HG03432 (cell line): ENCODE measurements at regions not wholly inside any gene's neighbourhood (a gene's known extent, or its start where the extent isn't known, plus 50 kb on each side); places are given as distances from the start of the nearest gene placed in this dataset.

Source experiments
- ATAC-seq: cut with Tn5 transposase; IDR thresholded peaks from one replicate; pipeline ENCODE4 v1.9.1; 2021; ENCODE audit warnings: mild to moderate bottlenecking, moderate library complexity; ENCODE audit not compliant: unreplicated experiment

DNA sequence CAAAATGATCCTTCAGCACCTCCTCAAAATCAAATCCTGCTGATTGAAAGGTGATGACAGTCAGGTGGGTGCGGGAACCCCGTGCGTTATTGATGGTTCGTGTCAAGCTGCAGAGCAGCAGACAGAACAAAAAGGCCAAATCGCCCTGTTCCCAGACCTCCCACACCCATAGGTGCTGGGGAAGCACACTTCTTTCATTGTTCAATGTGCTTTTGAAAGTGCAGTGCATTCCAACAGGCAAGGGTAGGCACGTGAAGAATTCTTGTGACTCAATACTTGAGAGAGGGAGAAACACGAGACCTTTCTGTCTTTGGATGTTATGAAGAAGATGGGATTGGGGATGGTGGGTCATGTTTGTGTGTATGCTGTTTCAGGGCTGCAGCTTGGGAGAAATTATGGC lies 514.0 kb downstream of the MCTP2 start:
- no peak for ATAC-seq

DNA sequence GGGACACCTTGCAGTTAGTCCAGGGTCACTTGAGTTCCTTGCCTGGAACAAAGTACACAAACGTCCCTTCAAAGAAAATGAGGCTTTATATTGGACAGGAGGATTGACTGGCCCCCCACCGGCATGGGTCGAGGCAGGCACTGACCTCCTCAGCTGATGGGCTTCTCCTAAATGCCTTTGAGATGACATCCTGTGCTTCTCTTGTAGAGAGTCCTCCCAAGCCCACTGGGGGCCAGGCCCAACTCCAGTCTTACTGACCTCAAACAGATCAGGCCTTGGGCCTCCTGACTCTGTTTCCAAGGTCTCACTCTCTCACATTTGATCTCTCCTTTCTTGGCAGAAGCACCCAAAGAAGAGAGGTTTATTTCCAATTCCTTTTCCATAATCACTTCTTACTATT lies 516.1 kb downstream of the MCTP2 start:
- ATAC-seq, result no peak

DNA sequence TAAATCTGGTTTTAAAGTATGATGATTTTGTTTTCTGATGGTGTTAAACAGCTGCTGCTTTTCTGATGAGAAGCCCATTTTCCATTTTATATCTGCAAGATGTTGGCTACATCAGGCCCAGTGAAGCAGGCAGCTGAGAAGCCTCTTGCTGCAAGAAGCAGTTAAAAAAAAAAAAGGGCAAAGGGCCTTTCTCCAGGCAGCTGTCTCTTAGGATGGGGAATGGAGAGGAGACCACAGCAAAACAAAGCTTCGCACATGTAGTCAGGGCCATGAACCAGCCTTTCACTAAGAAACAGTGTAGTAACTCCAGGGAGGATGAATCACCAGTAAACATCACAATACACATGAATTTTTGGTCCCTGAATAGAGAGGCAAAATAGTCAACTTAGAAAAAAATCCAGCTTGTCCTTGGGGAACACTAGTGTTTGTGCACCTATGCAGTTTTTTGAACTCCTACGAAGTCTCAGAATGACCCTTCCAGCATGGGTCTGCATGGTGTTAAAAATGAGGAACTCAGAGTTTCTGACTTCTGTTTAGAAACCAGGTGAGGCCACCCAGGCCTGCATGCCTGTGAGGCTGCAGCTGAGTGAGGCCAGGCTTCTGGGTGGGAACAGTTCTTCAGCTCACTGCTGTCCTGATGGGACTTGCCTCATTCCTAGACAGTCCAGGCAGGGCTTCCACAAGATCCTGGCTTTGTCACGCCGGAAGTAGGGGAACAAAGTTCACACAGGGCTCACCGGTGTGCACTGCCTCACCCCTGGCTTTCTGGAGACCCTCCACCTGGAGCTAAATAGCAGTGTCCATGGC lies 518.7 kb downstream of the MCTP2 start:
- peak; percentile 81 for ATAC-seq

DNA sequence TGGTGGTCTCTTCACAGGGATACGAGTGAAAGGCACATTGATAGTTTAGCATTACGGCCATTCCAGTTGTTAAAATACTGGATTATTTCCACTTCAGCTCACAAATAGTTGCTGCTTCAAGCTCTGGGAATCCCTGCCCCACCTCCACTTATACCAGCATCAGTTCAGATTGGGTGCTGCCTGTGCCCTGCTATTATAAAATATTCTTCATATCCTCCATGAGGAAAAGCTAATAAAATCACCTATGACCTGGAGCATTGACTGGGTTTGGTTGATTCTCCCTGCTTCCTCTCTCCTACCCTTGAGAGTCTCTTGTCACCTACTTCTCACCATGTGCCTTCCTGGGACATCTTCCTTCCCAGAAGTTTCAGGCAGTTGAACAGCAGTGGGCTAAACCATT lies 529.0 kb downstream of the MCTP2 start:
- ATAC-seq, result no peak

DNA sequence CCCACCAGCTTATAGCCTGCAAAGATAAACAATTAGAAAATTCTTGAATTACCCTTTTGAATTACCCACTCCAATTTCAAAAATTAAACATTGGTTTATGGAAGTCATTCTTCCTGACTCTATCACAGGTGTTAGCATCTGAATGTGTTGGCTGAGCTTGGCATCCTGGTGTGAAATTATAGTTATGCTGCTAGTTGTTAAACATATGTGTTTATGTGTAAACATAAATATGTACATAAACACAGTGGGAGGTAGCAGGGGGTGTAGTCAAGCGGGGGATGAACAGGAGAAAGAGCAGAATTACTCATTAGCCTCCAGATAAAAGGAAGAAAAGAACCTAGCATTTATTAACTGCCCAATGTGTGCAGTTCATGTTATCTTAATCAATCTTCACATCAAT lies 530.2 kb downstream of the MCTP2 start:
- no peak for ATAC-seq

DNA sequence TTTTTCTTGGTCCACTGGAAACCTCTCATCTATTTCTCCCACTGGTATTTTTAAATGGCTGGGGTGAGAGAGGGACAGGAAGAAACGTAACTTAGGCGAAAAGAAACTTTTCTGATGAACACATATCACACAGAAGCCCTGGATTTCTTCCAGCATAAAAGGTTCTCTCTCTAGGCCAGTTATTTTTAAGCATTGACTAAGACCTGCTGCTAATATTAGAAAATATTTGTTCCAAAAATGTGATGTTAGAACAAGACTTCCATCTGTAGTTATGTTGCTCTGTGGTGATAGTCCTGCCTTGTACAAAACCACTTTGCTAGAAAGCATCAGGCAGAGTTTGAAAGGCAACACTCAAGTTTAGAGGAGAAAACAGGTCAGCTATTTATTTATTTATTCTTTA lies 537.7 kb downstream of the MCTP2 start:
- ATAC-seq, result no peak

DNA sequence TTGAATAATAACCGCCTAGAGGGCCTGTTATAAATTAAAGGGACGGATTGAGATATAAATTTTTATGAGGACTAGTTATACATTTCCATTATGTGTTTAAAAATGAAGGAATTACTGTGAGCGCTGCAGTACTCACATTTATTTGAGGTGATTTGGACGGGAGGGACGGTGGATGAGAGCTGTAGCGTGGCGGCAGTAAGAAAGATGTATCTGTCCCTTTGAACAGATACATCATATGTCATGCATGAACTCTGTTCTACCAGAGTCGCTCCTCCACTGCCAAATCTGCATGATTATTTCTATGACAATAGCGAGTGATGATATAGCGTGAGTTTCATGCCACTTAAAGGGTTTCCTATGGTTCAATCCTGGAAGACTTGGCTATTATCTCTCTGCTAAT lies 538.8 kb downstream of the MCTP2 start:
- ATAC-seq, result no peak

DNA sequence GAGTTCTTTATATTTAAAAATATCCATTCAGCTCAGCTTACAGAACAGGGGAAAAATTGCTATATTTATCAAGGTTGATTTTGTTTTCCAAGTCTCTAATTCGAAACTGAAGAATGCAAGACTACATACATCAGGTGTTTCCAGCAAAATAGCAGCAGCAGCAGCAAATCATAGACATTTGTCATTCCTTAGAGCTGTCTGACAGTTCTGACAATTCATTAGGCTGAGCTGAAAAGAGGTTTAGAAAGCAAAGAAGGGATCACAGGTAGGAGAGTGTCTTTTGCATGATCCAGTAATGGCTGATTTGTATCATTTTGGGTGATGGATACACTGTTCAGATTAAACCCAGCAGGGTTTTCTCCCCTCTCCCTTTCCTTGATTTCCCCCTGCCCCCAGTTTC lies 545.7 kb downstream of the MCTP2 start:
- no peak for ATAC-seq

DNA sequence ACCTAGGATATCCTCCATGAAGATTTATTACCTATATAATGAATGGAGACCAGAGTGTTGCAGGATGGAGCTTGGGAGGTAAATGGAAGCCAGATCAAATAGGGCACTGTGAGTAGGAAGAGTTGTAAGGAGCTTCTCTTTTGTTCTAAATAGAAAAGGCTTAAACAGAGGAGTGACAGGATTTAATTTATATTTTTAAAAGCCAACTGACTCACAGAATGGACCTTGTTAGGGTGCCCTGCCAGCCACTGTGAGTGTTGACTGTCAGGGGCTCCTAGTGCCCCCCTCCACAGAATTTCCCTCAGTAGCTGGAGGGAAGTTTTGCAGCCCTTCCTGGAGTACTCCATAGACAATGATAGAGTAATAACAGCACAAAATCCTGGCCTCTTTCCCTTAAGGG lies 547.5 kb downstream of the MCTP2 start:
- ATAC-seq, result no peak

DNA sequence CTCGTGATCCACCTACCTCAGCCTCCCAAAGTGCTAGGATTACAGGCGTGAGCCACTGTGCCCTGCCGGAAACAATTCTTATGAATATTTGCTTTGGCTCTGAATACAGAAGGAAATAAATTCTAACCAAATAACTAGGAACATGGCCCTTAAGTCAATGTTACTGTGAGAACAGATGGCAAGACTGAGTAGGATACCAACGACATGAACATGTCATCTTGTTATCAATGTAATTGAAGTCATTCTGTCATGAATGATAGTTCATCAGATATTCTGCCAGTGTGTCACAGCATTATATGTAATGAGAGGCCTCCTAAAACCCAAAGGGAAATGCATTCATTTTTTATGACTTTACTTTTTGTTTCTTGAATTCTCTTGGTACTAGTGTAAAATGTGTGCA lies 548.8 kb downstream of the MCTP2 start:
- ATAC-seq, result no peak

DNA sequence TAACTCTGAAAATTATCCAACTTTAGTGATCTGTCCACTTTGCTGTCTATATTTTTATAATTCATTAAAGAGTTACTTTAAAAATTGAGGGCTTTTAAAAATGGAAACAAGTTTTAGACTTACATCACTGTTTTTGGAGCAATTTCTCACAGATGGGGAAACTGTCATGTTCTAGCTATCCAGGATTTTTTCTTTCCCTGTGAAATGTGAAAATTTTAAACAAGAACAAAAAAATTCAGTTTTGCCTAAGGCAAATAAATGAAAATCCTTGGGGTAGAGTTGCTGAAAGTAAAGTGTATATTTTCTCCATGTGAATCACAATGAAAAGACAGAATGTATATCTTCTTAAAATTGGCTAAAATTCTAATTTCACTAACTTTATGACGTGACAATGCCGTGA lies 553.7 kb downstream of the MCTP2 start:
- no peak for ATAC-seq

DNA sequence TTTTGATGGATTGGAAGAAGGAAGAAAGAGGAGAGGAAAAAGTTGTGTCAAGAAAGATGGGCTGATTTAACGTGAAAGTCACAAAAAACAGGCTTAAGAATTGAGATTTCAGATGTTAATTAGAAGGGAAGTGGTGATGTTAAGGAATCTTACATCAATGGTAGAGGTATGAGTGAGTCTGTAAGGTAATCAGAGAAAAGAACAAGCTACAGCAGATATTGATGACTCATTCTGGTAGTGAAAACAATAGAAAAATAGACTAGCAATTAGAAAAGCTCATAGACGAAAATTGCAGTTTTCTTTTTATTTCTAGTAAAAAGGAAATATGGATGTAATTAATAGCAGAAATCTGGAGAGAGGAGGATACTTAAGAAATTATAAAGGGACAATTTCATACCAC lies 559.6 kb downstream of the MCTP2 start:
- no peak for ATAC-seq

DNA sequence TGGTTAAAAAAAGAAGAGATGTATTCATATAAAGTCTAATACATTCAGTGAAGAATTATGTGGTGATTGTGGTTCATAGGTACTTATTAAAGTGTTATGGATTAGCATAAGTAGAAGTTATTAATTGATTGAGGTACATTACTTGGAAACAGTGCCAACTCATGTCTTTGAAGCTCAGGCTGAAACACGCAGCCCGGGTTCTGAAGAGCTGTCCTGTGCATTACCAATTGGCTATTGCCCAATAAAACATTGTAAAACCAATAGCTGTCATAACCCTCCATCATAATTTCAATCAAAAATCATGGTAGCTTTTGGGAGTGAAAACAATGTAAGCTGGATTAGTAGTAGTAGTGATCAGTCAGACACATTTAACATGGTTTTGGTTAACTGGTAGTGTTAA lies 560.1 kb downstream of the MCTP2 start:
- no peak for ATAC-seq

DNA sequence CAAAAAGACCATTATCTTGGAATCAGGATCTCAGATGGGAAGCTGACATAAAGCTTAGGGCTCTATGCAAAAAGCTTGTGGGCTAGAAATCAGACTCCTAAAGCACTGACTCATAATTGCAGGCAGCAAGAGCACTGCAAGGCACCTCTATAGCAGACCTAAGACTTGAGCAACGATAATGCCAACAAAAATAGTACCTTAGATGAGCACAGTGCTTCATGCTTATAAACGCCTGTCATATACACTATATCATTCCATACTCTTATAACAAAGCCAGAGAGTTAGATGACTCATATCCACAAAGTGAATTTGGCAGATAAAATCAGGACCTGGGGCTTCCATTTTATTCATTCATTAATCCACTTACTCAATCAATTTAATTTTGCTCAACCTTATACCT lies 560.8 kb downstream of the MCTP2 start:
- ATAC-seq, result no peak

DNA sequence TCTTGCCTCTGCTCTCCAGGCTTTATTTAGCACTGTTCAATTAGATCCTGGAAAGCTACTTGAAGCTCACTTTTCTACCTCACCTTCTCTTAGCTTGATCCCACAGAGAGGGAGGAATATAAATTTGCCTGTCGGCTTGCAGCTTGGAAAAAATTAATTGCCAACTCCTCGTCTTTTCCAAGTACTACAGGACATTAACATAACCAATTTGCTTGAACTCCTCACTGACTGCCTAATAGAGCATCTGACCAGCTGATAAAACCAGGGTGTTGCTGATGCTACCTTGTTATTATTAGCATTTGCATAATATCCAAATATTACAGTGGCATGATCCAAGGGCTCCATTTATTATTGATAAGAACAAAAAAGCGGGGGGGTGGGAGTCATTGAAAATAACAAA lies 561.8 kb downstream of the MCTP2 start:
- ATAC-seq, result no peak

DNA sequence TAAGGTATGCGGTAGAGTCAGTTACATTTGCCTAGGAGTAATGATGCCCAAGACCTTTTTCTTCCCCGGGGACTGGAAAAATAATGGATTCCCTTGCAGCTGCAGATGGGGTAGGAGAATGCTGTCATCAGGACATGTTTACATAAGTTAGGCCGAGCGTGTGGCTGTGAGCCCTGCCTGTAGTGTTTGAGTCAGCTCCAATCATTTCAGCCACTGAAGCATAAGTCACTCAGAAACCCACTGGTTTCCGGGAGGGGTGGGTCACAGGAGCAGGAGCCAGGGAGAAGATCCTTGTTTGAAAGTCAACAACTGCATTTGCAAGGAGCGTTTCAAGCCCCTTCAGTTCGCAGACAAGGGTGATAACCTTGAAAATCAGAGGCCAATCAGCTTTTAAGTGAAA lies 562.3 kb downstream of the MCTP2 start:
- ATAC-seq, result no peak

DNA sequence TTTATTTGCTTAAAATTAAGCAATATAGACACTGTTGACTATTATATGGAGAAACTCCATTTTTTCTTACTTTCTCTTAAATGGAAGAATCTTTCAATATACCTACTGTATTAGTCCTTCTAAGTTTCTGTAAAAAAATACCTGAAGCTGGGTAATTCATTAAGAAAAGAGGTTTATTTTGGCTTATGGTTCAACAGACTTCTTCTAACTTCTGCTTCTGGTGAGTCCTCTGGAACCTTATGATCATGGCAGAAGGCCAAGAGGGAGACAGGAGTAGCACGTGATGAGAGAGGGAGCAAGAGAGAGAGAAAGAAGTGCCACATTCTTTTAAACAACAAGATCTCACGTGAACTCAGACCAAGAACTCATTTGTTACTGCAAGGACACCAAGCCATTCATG lies 573.3 kb downstream of the MCTP2 start:
- no peak for ATAC-seq

DNA sequence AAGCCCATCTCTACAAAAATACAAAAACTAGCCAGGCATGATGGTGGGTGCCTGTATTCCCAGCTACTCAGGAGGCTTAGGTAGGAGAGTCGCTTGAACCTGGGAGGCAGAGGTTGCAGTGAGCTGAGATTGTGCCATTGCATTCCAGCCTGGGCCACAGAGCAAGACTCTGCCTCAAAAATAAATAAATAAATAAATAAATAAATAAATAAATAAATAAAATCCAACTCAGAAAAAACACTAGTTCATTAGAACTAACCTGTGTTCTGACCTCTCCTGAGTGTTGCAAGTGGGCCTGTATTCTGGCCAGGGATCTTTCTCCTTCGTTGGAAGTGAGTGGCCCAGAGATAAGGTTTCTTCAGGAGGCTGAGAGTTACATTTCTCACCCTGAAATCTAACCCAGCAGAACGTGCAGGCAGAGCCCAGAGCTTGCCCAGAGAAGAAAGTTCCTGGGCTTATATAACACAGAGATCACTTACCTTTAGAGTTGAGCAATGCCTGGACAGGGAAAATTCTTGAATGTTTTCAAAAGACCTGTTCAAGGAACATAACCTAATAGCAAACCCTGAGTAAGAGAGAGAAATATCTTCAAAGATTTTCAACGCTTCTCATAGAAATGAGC lies 583.9 kb downstream of the MCTP2 start:
- ATAC-seq, result no peak

DNA sequence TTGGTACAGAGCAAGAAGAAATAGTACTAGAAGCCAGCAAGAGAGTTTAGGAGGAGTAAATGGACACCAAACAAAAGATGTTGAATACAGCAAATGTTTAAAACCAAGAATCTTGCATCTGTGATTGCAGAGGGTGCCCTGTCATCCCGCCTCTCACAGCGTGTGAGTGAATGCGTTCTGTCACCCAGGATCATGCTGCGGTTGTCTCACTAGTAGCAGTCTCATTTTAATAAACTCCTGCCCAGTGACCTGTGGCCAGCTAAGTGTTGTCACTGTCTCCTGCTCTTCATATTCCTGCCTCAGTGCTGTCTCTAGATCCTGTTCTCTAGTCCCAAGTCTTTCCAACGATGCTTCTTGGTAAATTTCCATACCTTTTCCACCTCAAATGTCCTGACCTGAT lies 584.6 kb downstream of the MCTP2 start:
- ATAC-seq, result no peak

DNA sequence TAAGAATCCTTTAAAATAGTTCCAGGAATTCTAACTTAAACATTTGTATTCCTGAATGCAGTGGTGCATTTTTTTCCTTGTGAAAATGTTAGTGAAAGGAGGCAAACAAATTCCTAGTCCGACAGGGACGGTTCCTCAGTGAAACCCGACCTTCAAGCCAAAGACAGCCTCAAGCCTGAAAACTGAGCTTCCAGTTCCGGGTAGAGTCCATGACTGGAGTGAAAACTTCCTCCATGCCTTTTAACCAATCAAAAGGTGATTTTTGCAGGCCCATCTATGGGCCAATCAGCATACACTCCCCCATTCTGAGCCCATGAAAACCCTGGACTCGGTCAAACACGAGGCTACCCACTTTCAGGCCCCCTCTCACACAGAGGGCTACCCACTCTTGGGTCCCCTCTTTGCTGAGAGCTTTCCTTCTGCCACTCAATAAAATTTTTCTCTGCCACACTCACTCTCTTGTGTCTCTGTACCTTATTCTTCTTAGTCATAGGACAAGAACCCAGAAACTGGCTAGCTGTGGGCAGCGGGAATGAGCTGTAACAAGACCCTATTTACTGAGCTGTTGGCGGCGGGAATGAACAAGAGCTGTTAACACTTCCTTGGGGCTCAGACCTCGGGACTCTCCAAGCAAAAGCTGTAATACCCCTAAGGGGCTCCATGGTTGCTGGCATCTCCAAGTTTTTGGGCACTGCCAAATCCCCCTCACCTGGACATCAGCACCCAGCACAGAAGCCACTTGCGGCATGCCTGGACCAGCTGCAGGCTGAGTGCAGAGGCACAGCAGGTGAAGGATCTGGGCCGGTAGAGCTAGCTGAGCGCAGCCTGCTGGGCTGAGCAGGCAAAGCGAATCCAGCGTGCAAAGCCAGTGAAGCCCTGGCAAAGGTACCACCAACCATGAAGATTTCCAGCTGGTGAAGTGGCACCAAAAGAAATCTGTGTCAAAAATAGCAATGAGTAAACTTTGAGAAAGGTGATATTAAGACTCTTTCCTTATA lies 598.8 kb downstream of the MCTP2 start:
- ATAC-seq, result no peak

DNA sequence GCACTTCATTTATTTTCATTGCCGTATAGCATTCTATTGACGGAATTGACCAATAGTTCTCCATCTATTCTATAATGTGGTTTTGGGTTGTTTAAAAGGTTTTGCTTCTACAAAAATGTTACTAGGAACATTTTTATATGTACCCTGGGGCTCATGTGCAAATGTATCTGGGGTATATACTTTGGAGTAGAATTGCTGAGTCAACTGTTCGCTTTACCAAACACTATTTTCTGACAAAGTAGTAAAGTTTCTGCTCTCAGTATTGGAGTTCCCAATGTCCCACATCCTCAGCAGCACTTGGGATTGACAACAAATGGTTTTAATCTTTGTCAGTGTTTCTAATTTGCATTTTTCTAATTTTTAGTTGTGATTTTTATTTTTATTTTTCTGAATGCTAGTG lies 602.6 kb downstream of the MCTP2 start:
- ATAC-seq, result no peak

DNA sequence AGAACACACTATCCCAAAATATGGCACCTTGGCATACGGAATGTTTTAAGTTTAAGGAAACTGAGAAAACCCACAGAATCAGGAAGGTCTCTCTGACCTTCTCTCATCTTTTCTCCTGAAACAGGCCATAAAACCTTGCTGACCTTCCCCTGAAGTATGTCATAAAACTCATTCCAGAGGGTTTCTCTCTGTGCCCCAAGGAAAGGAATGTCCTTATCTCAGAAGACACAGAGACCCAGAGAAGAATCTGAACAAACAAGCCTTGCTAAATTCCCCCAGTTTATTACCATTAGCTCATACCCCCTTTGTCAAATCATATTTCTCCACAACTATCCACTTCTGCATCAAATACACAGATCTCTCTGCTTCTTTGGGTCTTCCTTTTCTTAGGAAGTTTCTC lies 603.1 kb downstream of the MCTP2 start:
- no peak for ATAC-seq
